NCI-H2081 treated with DMSO at 0.1 percent for 48 hours (cell line): ENCODE measurements at regions not wholly inside any gene's neighbourhood (a gene's known extent, or its start where the extent isn't known, plus 50 kb on each side); places are given as distances from the start of the nearest gene placed in this dataset.
"Not testable (repeated sequence)": the region's sequence is repeated elsewhere in the genome, so short reads cannot be mapped to it uniquely, and the experiment has no call there.

Experiments used
- DNase-seq: peaks from one replicate; lab custom pipeline; 2025; lab: John Stamatoyannopoulos, UW

GRCh38 chr5:116953251-116953930 lies 378.8 kb upstream of the SEMA6A start:
- no peak for DNase-seq

- DNase-seq: no peak
These were observed 376.6 kb upstream of the SEMA6A start for GRCh38 chr5:116951219-116951618.

GRCh38 chr5:116947691-116948528 lies 373.3 kb upstream of the SEMA6A start:
- peak; percentile 9 for DNase-seq

GRCh38 chr5:116945613-116946382 lies 371.2 kb upstream of the SEMA6A start:
- DNase-seq: not testable (repeated sequence)

GRCh38 chr5:116944183-116944582 lies 369.6 kb upstream of the SEMA6A start:
- DNase-seq: no peak

GRCh38 chr5:116942622-116943021 lies 368.0 kb upstream of the SEMA6A start:
- no peak for DNase-seq

GRCh38 chr5:116939641-116940040 lies 365.0 kb upstream of the SEMA6A start:
- no peak for DNase-seq

- DNase-seq: no peak
These were observed 363.9 kb upstream of the SEMA6A start for GRCh38 chr5:116938488-116938887.

GRCh38 chr5:116935561-116936162 lies 361.0 kb upstream of the SEMA6A start:
- DNase-seq: no peak

- DNase-seq: no peak
These were observed 356.0 kb upstream of the SEMA6A start for GRCh38 chr5:116930616-116931015.

GRCh38 chr5:116923344-116923743 lies 348.7 kb upstream of the SEMA6A start:
- no peak for DNase-seq

- DNase-seq: no peak
These were observed 347.9 kb upstream of the SEMA6A start for GRCh38 chr5:116922532-116922931.

GRCh38 chr5:116914869-116915504 lies 340.4 kb upstream of the SEMA6A start:
- no peak for DNase-seq

- no peak for DNase-seq
These were observed 337.6 kb upstream of the SEMA6A start for GRCh38 chr5:116912221-116912620.

- DNase-seq: no peak
These were observed 336.5 kb upstream of the SEMA6A start for GRCh38 chr5:116911074-116911473.

GRCh38 chr5:116908537-116908936 lies 333.9 kb upstream of the SEMA6A start:
- no peak for DNase-seq

GRCh38 chr5:116905885-116906284 lies 331.3 kb upstream of the SEMA6A start:
- DNase-seq: no peak

- no peak for DNase-seq
These were observed 326.2 kb upstream of the SEMA6A start for GRCh38 chr5:116900793-116901192.

- no peak for DNase-seq
These were observed 324.3 kb upstream of the SEMA6A start for GRCh38 chr5:116898917-116899316.

GRCh38 chr5:116897291-116897690 lies 322.7 kb upstream of the SEMA6A start:
- no peak for DNase-seq

- DNase-seq: no peak
These were observed 321.4 kb upstream of the SEMA6A start for GRCh38 chr5:116896001-116896400.

GRCh38 chr5:116892993-116893392 lies 318.4 kb upstream of the SEMA6A start:
- DNase-seq: no peak
